Pancreas (tissue), 10 donors: ENCODE measurements at regions not wholly inside any gene's neighbourhood (a gene's known extent, or its start where the extent isn't known, plus 50 kb on each side); places are given as distances from the start of the nearest gene placed in this dataset.
"Not testable (repeated sequence)": the region's sequence is repeated elsewhere in the genome, so short reads cannot be mapped to it uniquely, and the experiment has no call there.

Source experiments
- ATAC-seq, 4 donors: fragments of 200-7000 bp; cut with Tn5 transposase; one replicate each; pipeline versions ENCODE4 v1.8.0 to v1.9.1; 2020; ENCODE audit warnings: mild to moderate bottlenecking in 4 of 4, moderate library complexity in 4 of 4
- DNase-seq, 6 donors: peaks; one replicate each; pipeline ENCODE4 v3.0.0-alpha.2; 2020
- FAIRE-seq: peaks from 2 replicates; lab custom pipeline; 2012; peaks lifted over from hg19 to GRCh38; lab: Jason Lieb, UNC
- H3K27ac ChIP-seq, 4 donors: fragments of 200-600 bp; sonication (generic); 1 replicate in 3 of 4; 2 replicates in 1 of 4; pipeline versions ENCODE4 v1.5.0 to v1.8.0; 2020
- H3K27me3 ChIP-seq, 4 donors: fragments of 200-600 bp; one replicate each; pipeline ENCODE4 v1.8.0; 2021
- H3K36me3 ChIP-seq, 3 donors: fragments of 200-600 bp; sonication (generic) in 1 of 3; one replicate each; pipeline versions ENCODE4 v1.5.0 to v1.8.0; 2020 to 2021
- H3K4me1 ChIP-seq, 3 donors: fragments of 200-600 bp; one replicate each; pipeline ENCODE4 v1.8.0; 2021
- H3K4me3 ChIP-seq, 4 donors: fragments of 200-600 bp; sonication (generic) in 2 of 4; one replicate each; pipeline versions ENCODE4 v1.5.0 to v1.8.0; 2020 to 2021
- H3K9me3 ChIP-seq, 4 donors: fragments of 200-600 bp; one replicate each; pipeline ENCODE4 v1.8.0; 2021
- CTCF ChIP-seq, 4 donors: fragments of 200-600 bp; sonication (generic) in 3 of 4; IDR thresholded peaks; one replicate each; pipeline versions ENCODE4 v1.5.0 to v1.8.0; 2021; ENCODE audit warnings: antibody characterized with exemption in 4 of 4
- WGBS, 2 donors: extraction: QIAGEN DNeasy Blood & Tissue Kit; methylation state at CpG; one replicate each; pipeline ENCODE4 v1.1.7; 2013; 5-methylcytosine and 5-hydroxymethylcytosine counted together
- intact Hi-C, 3 donors: fragments of 100-400 bp; cut with DNase I; formaldehyde crosslinking; loops; one replicate each; pipeline versions ENCODE4 v1.11.1 to v1.14.2; 2022
- donor health status: healthy with polysubstance abuse.
- donor health status: DM: no; HTN: no; CAD: no; lungs with moderate emphysema.
- donor health status: DM: no; HTN: no; CAD: no.
- donor health status: control.
- donor health status: control.
- donor health status: Bipolar disorder and iron deficiency.
- donor health status: DM: yes; HTN: yes; CAD: no.
- donor health status: DM: no; HTN: no; CAD: no.
- donor health status: DM: no; HTN: no; CAD: no.
- donor health status: DM: yes; HTN: yes; CAD: no.

DNA sequence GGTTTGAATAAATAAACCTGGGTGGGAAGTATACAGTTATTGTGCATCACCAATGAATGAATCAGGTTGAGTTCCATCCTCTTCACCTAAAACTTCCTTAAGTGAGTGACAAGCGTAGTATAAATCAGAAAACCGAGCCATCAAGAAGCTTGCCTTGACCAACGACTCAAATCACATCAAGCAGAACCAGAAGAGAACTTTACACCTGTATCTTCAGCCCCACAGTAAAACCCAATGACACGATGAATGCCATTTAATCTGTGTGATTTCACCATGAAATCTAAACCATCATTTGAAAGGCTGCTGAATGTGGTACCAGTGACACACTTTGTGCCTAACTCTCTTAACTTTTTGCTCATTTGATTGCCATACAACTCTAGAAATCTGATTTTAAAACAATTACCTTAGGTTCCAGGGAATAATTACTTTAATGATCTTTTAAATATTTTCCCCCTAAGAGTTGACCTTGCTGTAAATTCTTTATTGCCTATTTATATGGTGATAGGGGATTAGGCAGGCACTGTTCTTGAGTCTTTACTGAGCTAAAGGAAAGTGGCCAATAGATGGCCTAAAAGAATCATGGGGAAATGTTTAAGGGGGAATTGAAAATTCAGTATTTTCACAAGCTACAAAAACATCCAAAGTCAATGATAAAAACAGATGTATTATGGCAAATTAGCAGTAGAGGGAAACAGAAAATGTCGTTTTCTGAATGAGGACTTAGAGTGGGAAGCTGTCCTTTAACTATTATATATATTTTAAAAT lies 152.0 kb upstream of the EYA4 start:
- Histone ChIP-seq H3K9me3 (no peaks in the 10 kb centered on the region), H3K27me3 (no peaks in the 10 kb centered on the region), H3K4me3 (no peak overlapping the region), H3K4me1 (no peaks in the 10 kb centered on the region), H3K27ac (no peak overlapping the region), H3K36me3 (no peaks in the 10 kb centered on the region)
- no peak for FAIRE-seq
- ATAC-seq: no peak
- TF ChIP-seq CTCF (IDR thresholded peaks at IDR 0.05): no peak
- intact Hi-C loops: no loop called here
- whole genome bisulfite sequencing, 2 donors: 59 to 79% methylated on average over 5 of the region's 5 CpGs
- DNase-seq: no peak

DNA sequence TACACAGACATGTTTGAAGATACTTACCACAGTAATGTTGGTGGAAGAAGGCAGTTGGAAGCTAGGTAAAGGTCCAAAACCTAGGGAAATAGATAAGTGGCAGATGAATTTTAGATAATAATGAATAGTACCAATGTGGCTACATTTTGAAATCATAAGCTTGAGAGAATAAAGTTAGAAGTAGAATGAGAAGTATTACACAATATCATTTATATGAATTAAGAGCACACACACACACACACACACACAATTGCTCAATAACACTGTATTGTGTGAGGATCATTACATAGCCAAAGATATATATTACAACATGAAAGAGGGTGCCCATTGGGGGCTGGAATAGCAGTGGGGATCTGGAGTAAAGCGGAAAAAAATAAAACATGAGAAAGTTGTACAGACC lies 149.0 kb upstream of the EYA4 start:
- ATAC-seq (no peak), FAIRE-seq (no peak)

DNA sequence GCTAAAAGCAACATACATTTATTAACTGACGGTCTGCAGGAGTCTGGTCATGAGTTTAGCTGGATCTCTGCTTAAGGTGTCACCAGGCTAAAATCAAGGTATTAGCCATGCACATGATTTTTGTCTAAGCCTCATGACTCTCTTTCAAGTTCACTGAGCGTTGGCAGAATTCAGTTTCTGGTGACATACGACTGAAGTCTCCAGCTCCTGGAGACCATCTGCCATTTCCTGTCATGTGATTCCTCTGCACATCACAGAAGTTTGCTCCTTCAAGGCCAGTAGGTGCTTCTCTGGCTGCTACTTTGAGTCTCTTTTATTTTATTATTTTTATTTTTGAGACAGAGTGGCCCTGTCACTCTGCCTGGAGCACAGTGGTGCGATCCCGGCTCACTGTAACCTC lies 148.4 kb upstream of the EYA4 start:
- no peak for FAIRE-seq
- H3K27ac ChIP-seq: no peak overlapping the region

More for the DNA sequence above, 149.0 kb upstream of the EYA4 start:
- no peak for DNase-seq
- Histone ChIP-seq H3K27ac (no peak overlapping the region), H3K4me3 (no peak overlapping the region), H3K4me1 (peaks cover 0 to 4% (median 0%) of the 10 kb centered on the region in 3 donors), H3K36me3 (no peaks in the 10 kb centered on the region), H3K27me3 (no peaks in the 10 kb centered on the region), H3K9me3 (no peaks in the 10 kb centered on the region)
- intact Hi-C loops: no loop called here
- no peak for TF ChIP-seq CTCF (IDR thresholded peaks at IDR 0.05)
- 89 to 97% methylated on average over 1 of the region's 1 CpG for WGBS, 2 donors

DNA sequence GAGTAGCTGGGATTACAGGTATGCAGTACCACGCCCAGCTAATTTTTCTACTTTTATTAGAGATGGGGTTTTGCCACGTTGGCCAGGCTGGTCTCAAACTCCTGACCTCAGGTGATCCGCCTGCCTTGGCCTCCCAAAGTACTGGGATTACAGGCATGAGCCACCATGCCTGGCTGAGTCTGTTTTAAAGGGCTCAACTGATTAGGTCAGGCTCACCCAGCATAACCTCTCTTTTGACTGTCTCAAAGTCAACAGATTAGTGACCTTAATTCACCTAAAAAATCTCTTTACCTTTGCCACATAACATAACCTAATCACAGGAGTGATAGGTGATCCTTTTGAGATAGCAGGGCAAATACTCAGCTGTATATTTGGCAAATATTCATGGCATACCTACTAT lies 147.9 kb upstream of the EYA4 start:
- ATAC-seq, FAIRE-seq, intact Hi-C loops, H3K36me3 ChIP-seq, DNase-seq, H3K4me3 ChIP-seq, H3K4me1 ChIP-seq, H3K9me3 ChIP-seq, H3K27me3 ChIP-seq: not testable (repeated sequence)
- 58 to 75% methylated on average over 3 of the region's 3 CpGs for WGBS, 2 donors
- H3K27ac ChIP-seq: peak overlapping the region in 1 of 4 donors; percentile 41

More for the DNA sequence above, 148.4 kb upstream of the EYA4 start:
- Histone ChIP-seq H3K4me3 (no peak overlapping the region), H3K36me3 (no peaks in the 10 kb centered on the region), H3K4me1 (peaks cover 0 to 4% (median 0%) of the 10 kb centered on the region in 3 donors), H3K27me3 (no peaks in the 10 kb centered on the region), H3K9me3 (no peaks in the 10 kb centered on the region)
- DNase-seq: no peak
- intact Hi-C loops: no loop called here
- TF ChIP-seq CTCF (IDR thresholded peaks at IDR 0.05): no peak
- ATAC-seq: no peak
- 71 to 81% methylated on average over 5 of the region's 5 CpGs for WGBS, 2 donors

DNA sequence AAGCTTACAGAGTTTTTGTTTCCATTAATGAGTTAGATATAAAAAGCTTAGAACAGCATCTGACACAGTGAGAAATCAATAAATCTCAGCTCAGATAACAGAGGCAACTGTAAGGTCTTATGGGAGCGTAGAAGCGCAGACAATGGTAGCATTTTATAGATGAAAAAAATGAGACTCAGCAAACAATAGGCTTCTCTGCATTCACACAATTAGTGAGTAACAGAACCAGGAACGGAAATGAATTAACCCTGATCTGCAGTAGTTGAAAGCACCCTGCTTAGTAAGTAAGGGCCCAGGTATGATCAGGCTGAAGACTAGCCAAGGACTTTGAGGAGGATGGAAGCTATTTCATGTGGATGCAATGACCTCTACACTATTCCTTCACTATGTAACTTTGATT lies 147.2 kb upstream of the EYA4 start:
- no peak overlapping the region for H3K4me3 ChIP-seq
- FAIRE-seq (no peak), ATAC-seq (peak; percentile 38 to 76 (median 70)), DNase-seq (no peak)
- 22 to 37% methylated on average over 3 of the region's 3 CpGs for WGBS, 2 donors
- H3K27me3 ChIP-seq: no peaks in the 10 kb centered on the region
- H3K9me3 ChIP-seq: no peaks in the 10 kb centered on the region
- intact Hi-C loops: no loop called here
- TF ChIP-seq CTCF (IDR thresholded peaks at IDR 0.05): no peak
- H3K27ac ChIP-seq: peak overlapping the region in 2 of 4 donors; percentile 17 to 41
- peaks cover 0 to 4% (median 0%) of the 10 kb centered on the region in 3 donors for H3K4me1 ChIP-seq
- no peaks in the 10 kb centered on the region for H3K36me3 ChIP-seq
